BE2C (cell line): ENCODE measurements at regions not wholly inside any gene's neighbourhood (a gene's known extent, or its start where the extent isn't known, plus 50 kb on each side); places are given as distances from the start of the nearest gene placed in this dataset.

ENCODE experiments used
- DNase-seq: peaks from one replicate; pipeline ENCODE4 v3.0.0-alpha.2; 2020
- H3K27me3 ChIP-seq: fragments of 250-450 bp; sonication (Bioruptor Pico); 2 replicates; pipeline ENCODE4 v1.5.1; 2020; ENCODE audit warnings: mild to moderate bottlenecking
- H3K36me3 ChIP-seq: fragments of 250-450 bp; sonication (Bioruptor Pico); 2 replicates; pipeline ENCODE4 v1.5.1; 2020; ENCODE audit warnings: mild to moderate bottlenecking
- H3K4me1 ChIP-seq: fragments of 250-450 bp; sonication (Bioruptor Pico); 2 replicates; pipeline ENCODE4 v1.5.1; 2020
- H3K4me3 ChIP-seq: 2 replicates; pipeline ENCODE4 v1.5.1; 2011; ENCODE audit warnings: low read depth, low read length
- H3K9me3 ChIP-seq: fragments of 250-450 bp; sonication (Bioruptor Pico); 2 replicates; pipeline ENCODE4 v1.5.1; 2020
- TF ChIP-seq, protein P1 (sequence below): IDR thresholded peaks from 2 replicates; pipeline ENCODE4 v1.5.1; 2012; ENCODE audit warnings: mild to moderate bottlenecking, low read depth, low read length

GRCh38 chr21:35377505-35378090, 328.5 kb upstream of the RUNX1 start:
- H3K36me3 ChIP-seq: no peaks in the 10 kb centered on the region
- no peaks in the 10 kb centered on the region for H3K9me3 ChIP-seq
- no peaks in the 10 kb centered on the region for H3K27me3 ChIP-seq
- H3K4me3 ChIP-seq: no peak overlapping the region
- TF ChIP-seq, protein P1, sequence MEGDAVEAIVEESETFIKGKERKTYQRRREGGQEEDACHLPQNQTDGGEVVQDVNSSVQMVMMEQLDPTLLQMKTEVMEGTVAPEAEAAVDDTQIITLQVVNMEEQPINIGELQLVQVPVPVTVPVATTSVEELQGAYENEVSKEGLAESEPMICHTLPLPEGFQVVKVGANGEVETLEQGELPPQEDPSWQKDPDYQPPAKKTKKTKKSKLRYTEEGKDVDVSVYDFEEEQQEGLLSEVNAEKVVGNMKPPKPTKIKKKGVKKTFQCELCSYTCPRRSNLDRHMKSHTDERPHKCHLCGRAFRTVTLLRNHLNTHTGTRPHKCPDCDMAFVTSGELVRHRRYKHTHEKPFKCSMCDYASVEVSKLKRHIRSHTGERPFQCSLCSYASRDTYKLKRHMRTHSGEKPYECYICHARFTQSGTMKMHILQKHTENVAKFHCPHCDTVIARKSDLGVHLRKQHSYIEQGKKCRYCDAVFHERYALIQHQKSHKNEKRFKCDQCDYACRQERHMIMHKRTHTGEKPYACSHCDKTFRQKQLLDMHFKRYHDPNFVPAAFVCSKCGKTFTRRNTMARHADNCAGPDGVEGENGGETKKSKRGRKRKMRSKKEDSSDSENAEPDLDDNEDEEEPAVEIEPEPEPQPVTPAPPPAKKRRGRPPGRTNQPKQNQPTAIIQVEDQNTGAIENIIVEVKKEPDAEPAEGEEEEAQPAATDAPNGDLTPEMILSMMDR: no peak
- no peak for DNase-seq
- no peaks in the 10 kb centered on the region for H3K4me1 ChIP-seq

DNA sequence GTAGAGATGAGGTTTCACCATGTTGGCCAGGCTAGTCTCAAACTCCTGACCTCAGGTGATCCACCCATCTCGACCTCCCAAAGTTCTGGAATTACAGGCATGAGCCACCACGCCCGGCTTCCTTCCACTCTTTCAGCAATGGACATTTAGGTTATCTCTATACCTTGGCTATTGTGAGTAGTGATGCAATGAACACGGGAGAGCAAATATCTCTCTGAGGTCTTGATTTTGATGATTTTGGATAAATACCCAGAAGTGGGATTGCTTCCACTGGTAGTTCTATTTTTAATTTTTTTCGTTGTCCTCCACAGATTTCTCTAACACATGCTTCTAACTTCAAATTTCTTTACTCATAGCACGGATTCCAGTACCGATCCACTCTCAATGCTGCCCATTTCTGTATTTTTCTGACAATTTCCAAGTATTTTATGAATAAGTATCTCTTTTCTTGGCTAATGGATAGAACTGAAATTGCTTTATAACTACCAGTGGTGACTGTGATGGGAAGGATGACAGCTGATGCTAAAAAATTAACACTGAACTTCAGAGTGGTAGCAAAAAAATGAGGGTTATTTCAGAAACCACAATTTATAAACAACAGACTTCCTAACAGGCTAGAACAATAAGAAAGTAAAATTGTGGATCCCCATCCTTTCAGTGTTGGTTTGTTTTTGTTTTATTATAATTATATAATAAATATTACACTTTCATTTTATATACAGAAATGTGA, 327.5 kb upstream of the RUNX1 start:
- no peak for DNase-seq
- no peaks in the 10 kb centered on the region for H3K9me3 ChIP-seq
- H3K4me1 ChIP-seq: no peaks in the 10 kb centered on the region
- no peak overlapping the region for H3K4me3 ChIP-seq
- no peaks in the 10 kb centered on the region for H3K27me3 ChIP-seq
- TF ChIP-seq, protein P1: no peak
- H3K36me3 ChIP-seq: no peaks in the 10 kb centered on the region

DNA sequence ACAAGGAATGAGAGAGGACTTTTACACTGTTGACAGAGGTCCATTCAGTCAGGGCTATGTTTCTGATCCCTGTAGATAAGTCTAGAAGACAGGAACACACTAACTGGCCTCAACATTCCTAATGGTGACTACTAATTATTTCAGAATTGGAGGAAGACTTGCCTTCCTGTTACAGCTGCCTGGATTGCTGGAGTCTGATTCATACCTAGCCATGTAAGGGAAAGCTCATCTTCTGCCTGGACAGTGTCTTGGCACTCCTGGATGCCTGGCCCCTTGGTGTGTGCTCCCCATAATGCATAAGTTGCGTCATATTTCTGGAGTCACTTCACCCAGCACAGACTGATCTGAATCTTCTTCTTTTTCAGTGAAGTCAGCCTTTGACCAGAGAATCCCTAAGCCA, 326.0 kb upstream of the RUNX1 start:
- Histone ChIP-seq H3K9me3 (no peaks in the 10 kb centered on the region), H3K4me3 (no peak overlapping the region), H3K36me3 (no peaks in the 10 kb centered on the region), H3K27me3 (no peaks in the 10 kb centered on the region), H3K4me1 (no peaks in the 10 kb centered on the region)
- DNase-seq: no peak
- TF ChIP-seq, protein P1: no peak

- TF ChIP-seq, protein P1: no peak
- Histone ChIP-seq H3K27me3 (no peaks in the 10 kb centered on the region), H3K4me1 (no peaks in the 10 kb centered on the region), H3K36me3 (no peaks in the 10 kb centered on the region), H3K4me3 (no peak overlapping the region), H3K9me3 (no peaks in the 10 kb centered on the region)
- no peak for DNase-seq
These were observed 324.9 kb upstream of the RUNX1 start for GRCh38 chr21:35373998-35374397.

DNA sequence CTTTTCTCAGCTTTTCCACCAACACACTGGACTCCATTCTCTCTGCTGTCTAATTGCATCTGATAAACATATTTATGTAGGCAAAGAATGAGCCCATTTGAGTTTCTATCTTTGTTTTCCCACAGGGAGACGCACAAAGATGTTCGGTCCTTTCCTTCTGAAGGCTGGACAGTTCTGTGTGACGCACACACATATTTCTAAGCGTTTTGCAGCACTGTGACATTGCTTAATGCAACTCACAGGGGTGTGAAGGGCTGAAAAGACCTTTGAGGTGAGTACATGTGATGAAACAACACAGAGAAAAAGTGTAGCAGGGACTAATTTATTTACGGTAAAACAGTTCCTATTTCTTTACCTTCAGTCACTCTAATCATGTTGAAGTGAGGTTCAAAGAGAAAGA, 323.1 kb upstream of the RUNX1 start:
- TF ChIP-seq, protein P1: no peak
- H3K9me3 ChIP-seq: no peaks in the 10 kb centered on the region
- H3K4me3 ChIP-seq: no peak overlapping the region
- no peaks in the 10 kb centered on the region for H3K27me3 ChIP-seq
- H3K4me1 ChIP-seq: no peaks in the 10 kb centered on the region
- DNase-seq: no peak
- no peaks in the 10 kb centered on the region for H3K36me3 ChIP-seq

GRCh38 chr21:35370671-35371070, 321.6 kb upstream of the RUNX1 start:
- Histone ChIP-seq H3K36me3 (no peaks in the 10 kb centered on the region), H3K4me1 (no peaks in the 10 kb centered on the region), H3K9me3 (no peaks in the 10 kb centered on the region), H3K27me3 (no peaks in the 10 kb centered on the region), H3K4me3 (no peak overlapping the region)
- TF ChIP-seq, protein P1: no peak
- DNase-seq: no peak
